Motor neuron (in vitro differentiated cells): ENCODE measurements at regions not wholly inside any gene's neighbourhood (a gene's known extent, or its start where the extent isn't known, plus 50 kb on each side); places are given as distances from the start of the nearest gene placed in this dataset.
"Not testable (repeated sequence)": the region's sequence is repeated elsewhere in the genome, so short reads cannot be mapped to it uniquely, and the experiment has no call there.

ENCODE experiments used
- ATAC-seq, 8 experiments: fragments of 200-7000 bp; cut with Tn5 transposase; replicated peaks in 6 of 8; 2 replicates each; pipeline ENCODE4 v1.8.0; 2021; ENCODE audit warnings: mild to moderate bottlenecking in 8 of 8, moderate library complexity in 8 of 8
- H3K27ac ChIP-seq, 2 donors: fragments of 250-450 bp; sonication (Bioruptor Pico); 2 replicates each; pipeline ENCODE4 v1.9.0; 2021; ENCODE audit warnings: antibody characterized with exemption in 2 of 2, mild to moderate bottlenecking in 2 of 2, moderate library complexity in 1 of 2
- H3K4me1 ChIP-seq, 2 donors: fragments of 250-450 bp; sonication (Bioruptor Pico); replicated peaks in 1 of 2; 2 replicates each; pipeline ENCODE4 v1.6.1; 2021; ENCODE audit warnings: antibody characterized with exemption in 2 of 2, mild to moderate bottlenecking in 2 of 2, moderate library complexity in 1 of 2
- H3K4me3 ChIP-seq, 5 donors: fragments of 250-450 bp; sonication (Bioruptor Pico); 2 replicates each; pipeline ENCODE4 v1.9.0; 2021; ENCODE audit warnings: antibody characterized with exemption in 5 of 5, mild to moderate bottlenecking in 5 of 5, moderate library complexity in 4 of 5
- WGBS, 10 experiments: fragments of 450-650 bp; shearing (Covaris generic); methylation state at CpG; one replicate each; pipeline ENCODE4 v1.0.0; 2022; 5-methylcytosine and 5-hydroxymethylcytosine counted together
- in situ Hi-C, 9 experiments: fragments of 400-800 bp; cut with MboI; loops; one replicate each; pipeline ENCODE4 v1.15.0; 2021; ENCODE audit warnings: low sequenced_read_pairs in 9 of 9, low pct_unique_long_range_greater_than_20kb in 2 of 9; ENCODE audit not compliant: unreplicated experiment in 9 of 9

DNA sequence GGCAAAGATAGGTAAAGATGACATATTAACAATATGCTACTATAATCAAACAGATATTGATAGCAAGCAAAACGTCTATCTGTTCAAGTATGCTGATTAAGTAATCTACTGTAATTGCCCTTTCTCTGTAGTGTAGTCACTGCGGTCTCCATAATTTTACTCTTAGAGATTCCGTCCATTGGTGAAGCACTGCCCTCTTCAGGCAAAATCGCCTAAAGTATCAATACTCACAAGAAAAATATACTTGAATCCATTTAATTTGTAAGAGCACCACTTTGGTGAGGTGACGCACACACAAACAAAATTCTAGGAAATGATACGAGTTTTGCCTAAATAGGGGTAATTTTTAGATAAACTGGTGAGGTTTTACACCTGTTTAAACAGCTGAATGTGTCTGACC lies 434.6 kb upstream of the CHRM3 start:
- Histone ChIP-seq H3K27ac (no peak overlapping the region), H3K4me1 (peaks cover 5 to 6% of the 10 kb centered on the region in 2 donors), H3K4me3 (no peak overlapping the region)
- in situ Hi-C loops, result loop anchor here in 1 of 9 experiments (25.0 kb wide), 1 partner anchor 690 kb away; no protein-coding TSS in a partner anchor
- 14 to 78% (median 61%) methylated on average over 3 to 6 of the region's 6 CpGs for WGBS, 10 experiments
- ATAC-seq, result peak in 3 of 8 experiments; percentile 52 to 76 (median 54)

DNA sequence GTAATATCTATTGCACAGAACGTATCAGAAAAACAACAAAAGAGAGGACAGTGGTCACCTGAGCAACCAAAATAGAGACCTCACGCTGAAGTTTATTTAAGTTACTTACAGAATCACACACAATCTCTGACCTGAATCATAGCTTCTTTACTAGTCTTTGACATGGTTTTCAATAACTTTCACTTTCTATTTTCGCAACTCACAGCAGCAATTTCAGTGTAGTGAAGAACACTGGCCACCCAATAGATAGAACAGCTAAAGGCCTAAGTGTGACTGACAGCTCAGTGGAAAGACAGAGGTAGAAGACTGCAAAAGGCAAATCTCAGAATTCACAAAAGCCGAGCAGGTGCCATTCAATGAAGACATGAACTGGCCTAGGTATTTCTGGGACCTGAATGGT lies 435.6 kb upstream of the CHRM3 start:
- Histone ChIP-seq H3K4me1 (peaks cover 2 to 3% of the 10 kb centered on the region in 2 donors), H3K27ac (no peak overlapping the region), H3K4me3 (no peak overlapping the region)
- ATAC-seq, result no peak
- WGBS, 10 experiments, result 12 to 100% (median 74%) methylated on average over 1 to 4 of the region's 4 CpGs
- in situ Hi-C loops, result loop anchor here in 1 of 9 experiments (25.0 kb wide), 1 partner anchor 688 kb away; no protein-coding TSS in a partner anchor

DNA sequence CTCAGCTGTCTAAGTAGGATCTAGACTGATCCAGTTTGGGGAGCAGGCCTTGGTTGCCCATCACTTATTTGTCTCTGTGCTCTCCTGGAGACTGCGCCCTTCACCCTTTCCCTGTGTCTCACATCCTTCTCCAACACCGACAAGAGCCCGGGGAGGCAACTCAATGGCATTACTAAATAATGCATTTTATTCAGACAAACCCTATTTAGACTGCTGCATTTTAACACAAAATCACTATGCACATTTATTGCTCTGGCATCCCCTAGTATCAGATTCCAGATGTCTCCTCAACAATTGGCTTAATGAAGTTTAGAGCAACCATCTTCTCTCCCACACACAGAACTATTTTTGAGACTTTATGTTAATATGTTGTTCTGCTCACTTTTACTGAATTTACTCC lies 436.4 kb upstream of the CHRM3 start:
- Histone ChIP-seq H3K4me3 (no peak overlapping the region), H3K4me1 (peaks cover 0 to 3% of the 10 kb centered on the region in 2 donors), H3K27ac (no peak overlapping the region)
- in situ Hi-C loops, result loop anchor here in 1 of 9 experiments (25.0 kb wide), 1 partner anchor 688 kb away; no protein-coding TSS in a partner anchor
- ATAC-seq, result peak in 3 of 8 experiments; percentile 83 to 93 (median 88)
- 30 to 97% (median 85%) methylated on average over 1 to 3 of the region's 3 CpGs; no CpG with 5 or more reads in 2 of the 10 experiments for WGBS, 10 experiments

DNA sequence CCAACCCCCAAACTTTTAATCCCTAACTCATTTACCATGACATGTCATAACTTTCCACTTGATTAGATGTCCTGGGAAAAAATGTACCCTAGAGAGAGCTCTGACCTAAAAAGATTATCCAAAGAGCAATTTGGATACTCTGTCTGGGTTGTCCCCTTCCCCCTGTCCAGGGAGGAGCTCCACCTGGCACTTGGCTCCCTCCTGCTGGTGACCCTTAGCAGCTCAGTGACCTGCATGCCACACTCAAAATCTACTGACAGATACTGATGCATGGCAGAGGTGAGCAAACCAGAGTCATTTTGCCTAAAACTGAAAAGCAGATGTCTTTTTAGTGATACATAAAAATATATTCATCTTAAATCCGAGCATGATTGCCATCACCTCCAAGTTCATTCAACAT lies 442.3 kb upstream of the CHRM3 start:
- Histone ChIP-seq H3K27ac (no peak overlapping the region), H3K4me1 (no peaks in the 10 kb centered on the region), H3K4me3 (no peak overlapping the region)
- in situ Hi-C loops, result no loop called here
- 13 to 100% (median 88%) methylated on average over 1 of the region's 1 CpG; no CpG with 5 or more reads in 3 of the 10 experiments for WGBS, 10 experiments
- ATAC-seq, result no peak

DNA sequence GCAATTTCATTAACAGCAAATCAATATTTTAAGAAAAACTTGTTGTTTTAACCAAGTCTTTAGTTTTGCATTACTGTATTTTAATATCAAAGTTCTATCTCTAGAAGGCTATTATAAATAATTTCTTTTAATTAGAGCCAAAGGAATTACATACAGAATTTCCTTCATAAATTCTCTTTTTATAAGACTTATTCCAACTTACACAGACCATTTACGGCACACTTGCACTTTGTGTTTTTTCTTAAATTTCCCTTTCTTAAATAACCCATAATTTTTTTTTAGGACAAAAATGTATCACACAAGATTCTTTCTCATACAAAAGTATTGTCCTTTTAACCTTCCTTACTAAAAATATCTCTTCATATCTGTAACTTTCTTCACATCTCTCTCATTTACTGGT lies 458.5 kb upstream of the CHRM3 start:
- Histone ChIP-seq H3K27ac (no peak overlapping the region), H3K4me1 (no peaks in the 10 kb centered on the region), H3K4me3 (no peak overlapping the region)
- ATAC-seq, result no peak
- in situ Hi-C loops, result no loop called here
- WGBS, 10 experiments, result 42 to 100% (median 93%) methylated on average over 1 of the region's 1 CpG

DNA sequence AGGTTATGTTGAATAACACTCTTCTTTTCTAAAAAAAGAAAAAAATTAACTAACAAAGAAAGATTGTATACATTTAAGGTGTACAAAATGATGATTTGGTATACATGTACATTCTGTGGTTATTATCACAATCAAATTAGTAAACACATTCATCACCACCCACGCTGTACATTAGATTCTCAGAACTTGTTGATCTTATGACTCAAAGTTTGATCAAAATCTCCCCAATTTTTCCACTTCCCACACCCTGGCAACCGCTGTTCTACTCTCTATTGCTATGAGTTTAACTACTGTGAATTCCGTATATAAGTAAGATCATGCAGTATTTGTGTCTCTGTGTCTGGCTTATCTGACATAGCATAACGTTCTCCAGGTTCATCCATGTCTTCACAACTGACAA lies 469.5 kb upstream of the CHRM3 start:
- WGBS, 10 experiments, result 8 to 96% (median 89%) methylated on average over 2 to 4 of the region's 4 CpGs
- ATAC-seq, result no peak
- H3K4me3 ChIP-seq, result no peak overlapping the region
- no peaks in the 10 kb centered on the region for H3K4me1 ChIP-seq
- no peak overlapping the region for H3K27ac ChIP-seq
- in situ Hi-C loops, result no loop called here

DNA sequence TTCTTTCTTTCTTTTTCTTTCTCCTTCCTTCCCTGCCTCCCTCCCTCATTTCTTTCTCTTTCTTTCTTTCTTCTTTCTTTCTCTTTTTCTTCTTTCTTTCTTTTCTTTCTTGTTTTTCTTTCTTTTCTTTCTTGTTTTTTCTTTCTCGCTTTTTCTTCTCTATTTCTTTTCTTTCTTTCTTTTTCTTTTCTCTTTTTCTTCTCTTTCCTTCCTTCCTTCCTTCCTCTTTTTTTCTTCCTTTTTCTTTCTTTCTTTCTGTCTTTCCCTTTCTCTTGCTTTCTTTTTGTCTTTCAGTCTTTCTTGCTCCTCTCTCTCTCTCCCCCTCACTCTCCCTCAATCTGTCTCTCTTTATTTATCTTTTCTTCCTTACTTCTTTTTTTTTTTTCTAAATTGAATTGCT lies 472.0 kb upstream of the CHRM3 start:
- no peaks in the 10 kb centered on the region for H3K4me1 ChIP-seq
- no peak for ATAC-seq
- H3K27ac ChIP-seq, result no peak overlapping the region
- in situ Hi-C loops, result no loop called here
- WGBS, 10 experiments, result 0 to 86% (median 58%) methylated on average over 1 of the region's 1 CpG; no CpG with 5 or more reads in 1 of the 10 experiments
- no peak overlapping the region for H3K4me3 ChIP-seq

DNA sequence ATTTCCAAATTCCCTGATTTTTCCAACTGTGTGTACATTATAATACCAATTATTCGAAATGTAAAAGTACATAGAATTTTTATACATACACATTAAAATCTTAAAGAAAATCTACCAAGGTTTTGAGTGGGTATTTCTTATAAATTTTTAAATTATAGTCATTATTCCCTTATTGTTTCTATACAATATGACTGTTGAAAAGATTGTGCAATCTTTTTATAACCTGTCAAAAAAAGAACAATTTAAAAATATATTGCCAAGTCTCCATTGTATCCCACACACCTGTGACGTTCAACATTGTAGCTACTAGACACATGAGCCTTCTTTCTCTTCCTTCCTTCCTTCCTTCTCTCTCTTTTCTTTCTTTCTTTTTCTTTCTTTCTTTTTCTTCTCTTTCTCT lies 473.2 kb upstream of the CHRM3 start:
- in situ Hi-C loops, result no loop called here
- WGBS, 10 experiments, result 18 to 94% (median 74%) methylated on average over 1 to 2 of the region's 2 CpGs
- Histone ChIP-seq H3K4me3 (no peak overlapping the region), H3K4me1 (no peaks in the 10 kb centered on the region), H3K27ac (no peak overlapping the region)
- ATAC-seq, result no peak

DNA sequence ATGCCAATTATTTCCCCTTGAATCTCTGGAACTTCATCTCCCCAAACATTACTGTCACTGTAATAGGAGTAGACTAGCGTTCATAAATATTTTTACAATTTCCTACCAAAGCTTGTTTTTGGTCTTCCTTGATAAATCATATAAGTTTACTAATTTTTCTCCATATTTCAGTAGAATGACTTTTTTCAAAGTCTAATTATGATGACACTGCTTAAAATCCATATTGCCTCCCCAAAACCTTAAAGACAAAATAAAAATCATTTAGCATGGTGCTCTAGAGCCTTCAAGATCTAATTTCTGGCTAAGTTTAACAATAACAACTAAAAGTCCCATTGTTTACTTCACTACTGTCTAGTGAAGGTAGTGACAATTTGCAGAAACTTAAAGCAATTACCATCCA lies 474.2 kb upstream of the CHRM3 start:
- WGBS, 10 experiments, result 0 to 91% (median 60%) methylated on average over 1 of the region's 1 CpG; no CpG with 5 or more reads in 1 of the 10 experiments
- Histone ChIP-seq H3K4me1 (no peaks in the 10 kb centered on the region), H3K27ac (no peak overlapping the region), H3K4me3 (no peak overlapping the region)
- no peak for ATAC-seq
- in situ Hi-C loops, result no loop called here

DNA sequence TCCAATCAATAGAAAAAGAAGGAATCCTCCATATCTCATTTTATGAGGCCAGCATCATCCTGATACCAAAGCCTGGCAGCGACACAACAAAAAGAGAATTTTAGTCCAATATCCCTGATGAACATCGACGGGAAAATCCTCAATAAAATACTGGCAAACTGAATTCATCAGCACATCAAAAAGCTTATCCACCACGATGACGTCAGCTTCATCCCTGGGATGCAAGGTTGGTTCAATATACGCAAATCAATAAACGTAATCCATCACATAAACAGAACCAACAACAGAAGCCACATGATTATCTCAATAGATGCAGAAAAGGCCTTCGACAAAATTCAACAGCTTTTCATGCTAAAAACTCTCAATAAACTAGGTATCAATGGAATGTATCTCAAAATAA lies 483.6 kb upstream of the CHRM3 start:
- H3K4me1 ChIP-seq, H3K4me3 ChIP-seq, ATAC-seq, H3K27ac ChIP-seq, in situ Hi-C loops: not testable (repeated sequence)
- 50 to 92% (median 82%) methylated on average over 1 to 8 of the region's 8 CpGs; no CpG with 5 or more reads in 2 of the 10 experiments for WGBS, 10 experiments

DNA sequence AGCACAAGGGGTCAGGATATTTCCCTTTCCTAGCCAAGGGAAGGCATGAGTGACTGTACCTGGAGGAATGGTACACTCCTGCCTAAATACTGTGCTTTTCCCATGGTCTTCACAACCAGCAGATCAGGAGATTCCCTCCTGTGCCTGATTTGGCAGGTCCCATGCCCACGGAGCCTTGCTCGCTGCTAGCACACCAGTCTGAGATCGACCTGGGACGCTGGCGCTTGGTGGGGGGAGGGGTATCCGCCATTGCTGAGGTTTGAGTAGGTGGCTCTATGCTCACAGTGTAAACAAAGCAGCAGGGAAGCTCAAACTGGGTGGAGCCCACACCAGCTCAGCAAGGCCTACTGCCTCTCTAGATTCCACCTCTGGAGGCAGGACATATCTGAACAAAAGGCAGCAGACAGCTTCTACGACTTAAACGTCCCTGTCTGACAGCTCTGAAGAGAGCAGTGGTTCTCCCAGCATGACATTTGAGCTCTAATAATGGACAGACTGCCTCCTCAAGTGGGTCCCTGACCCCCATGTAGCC lies 486.0 kb upstream of the CHRM3 start:
- no peak for ATAC-seq
- in situ Hi-C loops, result no loop called here
- Histone ChIP-seq H3K27ac (no peak overlapping the region), H3K4me1 (no peaks in the 10 kb centered on the region), H3K4me3 (no peak overlapping the region)
- 68 to 91% (median 85%) methylated on average over 3 to 8 of the region's 8 CpGs; no CpG with 5 or more reads in 5 of the 10 experiments for WGBS, 10 experiments

DNA sequence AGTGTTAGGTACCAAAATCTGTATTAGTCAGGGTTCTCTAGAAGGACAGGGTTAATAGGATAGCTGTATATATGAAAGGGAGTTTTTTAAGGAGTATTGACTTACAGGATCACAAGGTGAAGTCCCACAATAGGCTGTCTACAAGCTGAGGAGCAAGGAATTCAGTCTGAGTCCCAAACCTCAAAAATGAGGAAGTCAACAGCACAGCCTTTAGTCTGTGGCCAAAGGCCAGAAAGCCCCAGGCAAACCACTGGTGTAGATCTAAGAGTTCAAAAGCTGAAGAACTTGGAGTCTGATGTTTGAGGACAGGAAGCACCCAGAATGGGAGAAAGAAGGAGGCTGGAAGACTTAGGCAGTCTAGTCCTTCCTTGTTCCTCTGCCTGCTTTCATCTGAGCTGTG lies 487.5 kb upstream of the CHRM3 start:
- ATAC-seq, result no peak
- in situ Hi-C loops, result no loop called here
- Histone ChIP-seq H3K27ac (no peak overlapping the region), H3K4me1 (peaks cover 0 to 3% of the 10 kb centered on the region in 2 donors), H3K4me3 (no peak overlapping the region)

DNA sequence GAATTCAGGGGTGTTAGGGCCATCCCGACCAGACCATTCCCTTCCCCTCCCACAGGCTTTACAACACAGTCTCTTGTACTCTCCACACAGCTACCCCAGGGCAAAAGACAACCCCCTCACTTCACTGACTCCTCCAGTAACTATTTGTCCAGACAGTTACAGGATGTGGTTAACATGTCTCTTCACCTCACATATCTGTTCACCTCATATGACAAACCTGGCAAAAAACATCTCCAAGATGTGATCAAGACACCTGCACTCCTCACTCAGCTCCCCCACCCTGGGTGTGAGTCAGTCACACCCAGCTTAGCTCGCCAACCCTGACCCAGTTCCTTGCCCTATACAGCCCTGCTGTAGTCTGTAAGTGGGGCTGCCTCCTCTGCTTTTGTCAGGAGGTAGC lies 490.5 kb upstream of the CHRM3 start:
- Histone ChIP-seq H3K4me1 (peaks cover 0 to 3% of the 10 kb centered on the region in 2 donors), H3K27ac (no peak overlapping the region), H3K4me3 (no peak overlapping the region)
- ATAC-seq, result peak in 1 of 8 experiments; percentile 43
- 0 to 100% (median 72%) methylated on average over 1 to 2 of the region's 2 CpGs; no CpG with 5 or more reads in 6 of the 10 experiments for WGBS, 10 experiments
- in situ Hi-C loops, result no loop called here

DNA sequence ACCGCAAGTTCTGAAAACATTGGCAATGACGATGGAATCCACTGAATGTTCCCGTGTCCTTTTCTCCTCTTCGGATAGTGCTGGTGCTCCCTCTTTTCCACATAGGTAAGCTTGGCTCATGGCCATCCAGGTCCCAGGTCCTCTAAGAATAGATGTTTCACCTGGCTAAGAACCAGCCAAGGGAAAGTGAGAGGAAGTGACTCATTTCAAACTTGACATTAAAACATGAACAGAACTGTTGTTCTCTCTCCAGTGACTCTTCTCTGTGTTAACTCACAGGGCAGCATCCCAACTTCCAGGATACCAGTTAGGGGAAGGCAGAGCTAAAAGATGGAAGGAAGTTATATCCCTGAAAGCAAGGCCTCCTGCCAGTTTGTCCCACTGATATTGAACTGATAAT lies 493.8 kb upstream of the CHRM3 start:
- in situ Hi-C loops, result no loop called here
- Histone ChIP-seq H3K4me1 (peaks cover 0 to 3% of the 10 kb centered on the region in 2 donors), H3K4me3 (no peak overlapping the region), H3K27ac (no peak overlapping the region)
- ATAC-seq, result no peak
- WGBS, 10 experiments, result 17 to 90% (median 54%) methylated on average over 1 to 4 of the region's 4 CpGs; no CpG with 5 or more reads in 1 of the 10 experiments
